Cardiac fibroblast (primary cell): ENCODE measurements at regions not wholly inside any gene's neighbourhood (a gene's known extent, or its start where the extent isn't known, plus 50 kb on each side); places are given as distances from the start of the nearest gene placed in this dataset.

Source experiments
- DNase-seq, 2 donors: peaks; one replicate each; pipeline versions ENCODE4 v3.0.0 to v3.0.0-alpha.2; 2010; ENCODE audit warnings: low read depth in 2 of 2
- H3K4me3 ChIP-seq, 2 donors: replicated peaks in 1 of 2; 1 replicate in 1 of 2; 2 replicates in 1 of 2; pipeline ENCODE4 v1.5.1; 2011; ENCODE audit warnings: low read depth in 2 of 2, low read length in 2 of 2, mild to moderate bottlenecking in 2 of 2, moderate library complexity in 1 of 2
- TF ChIP-seq, protein P1 (sequence below): IDR thresholded peaks from one replicate; pipeline ENCODE4 v1.5.1; 2011; ENCODE audit warnings: low read depth, mild to moderate bottlenecking, low read length, inconsistent platforms

DNA sequence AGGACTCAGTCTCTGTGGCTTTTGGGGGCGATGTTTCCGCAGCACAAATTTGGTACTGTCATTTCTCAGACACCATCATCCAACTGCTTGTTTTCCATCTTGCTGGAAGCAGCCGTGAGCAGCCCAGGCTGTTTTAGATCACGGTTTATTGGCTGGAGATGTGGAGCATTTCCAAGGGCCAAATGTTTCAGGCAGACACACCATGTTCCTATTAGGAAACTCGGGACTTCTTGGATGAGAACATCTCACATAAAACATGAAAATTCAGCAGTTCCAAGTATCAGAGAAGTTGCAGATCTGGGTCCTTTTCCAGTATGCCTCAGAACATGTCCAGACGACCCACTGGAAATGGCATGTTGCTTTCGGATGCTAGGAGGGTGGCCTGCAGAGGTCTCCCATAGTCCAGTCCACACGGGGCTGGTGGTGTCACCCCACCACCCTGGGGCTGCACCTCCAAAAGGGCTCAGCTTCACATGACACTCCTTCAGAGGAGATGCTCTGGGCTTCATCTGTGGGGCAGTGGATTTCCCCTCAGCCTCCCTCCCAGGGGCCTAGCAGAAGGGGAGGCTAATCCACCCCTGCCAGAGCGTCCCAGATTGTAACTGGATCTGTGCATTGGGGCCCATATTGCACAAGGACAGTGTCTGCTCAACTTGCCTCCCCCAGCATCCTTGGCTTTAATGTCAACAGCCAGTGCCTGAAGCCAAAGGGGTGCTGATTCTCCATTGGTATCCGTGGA lies 176.3 kb downstream of the SCP2D1 start:
- TF ChIP-seq, protein P1, sequence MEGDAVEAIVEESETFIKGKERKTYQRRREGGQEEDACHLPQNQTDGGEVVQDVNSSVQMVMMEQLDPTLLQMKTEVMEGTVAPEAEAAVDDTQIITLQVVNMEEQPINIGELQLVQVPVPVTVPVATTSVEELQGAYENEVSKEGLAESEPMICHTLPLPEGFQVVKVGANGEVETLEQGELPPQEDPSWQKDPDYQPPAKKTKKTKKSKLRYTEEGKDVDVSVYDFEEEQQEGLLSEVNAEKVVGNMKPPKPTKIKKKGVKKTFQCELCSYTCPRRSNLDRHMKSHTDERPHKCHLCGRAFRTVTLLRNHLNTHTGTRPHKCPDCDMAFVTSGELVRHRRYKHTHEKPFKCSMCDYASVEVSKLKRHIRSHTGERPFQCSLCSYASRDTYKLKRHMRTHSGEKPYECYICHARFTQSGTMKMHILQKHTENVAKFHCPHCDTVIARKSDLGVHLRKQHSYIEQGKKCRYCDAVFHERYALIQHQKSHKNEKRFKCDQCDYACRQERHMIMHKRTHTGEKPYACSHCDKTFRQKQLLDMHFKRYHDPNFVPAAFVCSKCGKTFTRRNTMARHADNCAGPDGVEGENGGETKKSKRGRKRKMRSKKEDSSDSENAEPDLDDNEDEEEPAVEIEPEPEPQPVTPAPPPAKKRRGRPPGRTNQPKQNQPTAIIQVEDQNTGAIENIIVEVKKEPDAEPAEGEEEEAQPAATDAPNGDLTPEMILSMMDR, result no peak
- DNase-seq, result no peak
- H3K4me3 ChIP-seq, result no peak overlapping the region

DNA sequence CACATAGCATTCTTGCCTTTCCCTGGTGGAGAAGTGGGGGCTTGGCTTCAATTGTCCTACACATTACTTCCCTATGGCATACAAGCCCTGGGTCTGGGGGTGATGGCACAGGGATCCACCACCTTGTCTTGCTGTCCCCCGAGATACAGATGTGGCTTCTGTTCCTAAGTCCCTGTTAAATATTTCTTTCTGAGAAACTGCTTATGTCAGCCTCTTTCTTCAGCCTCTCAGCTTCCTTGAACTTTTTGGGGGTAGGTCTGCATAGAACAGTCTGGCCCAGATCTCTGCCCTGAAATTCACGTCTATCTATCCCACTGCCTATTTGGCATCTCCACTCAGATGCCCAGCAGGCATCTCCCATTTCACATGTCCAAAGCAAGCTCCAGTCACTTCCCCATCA lies 177.4 kb downstream of the SCP2D1 start:
- no peak overlapping the region for H3K4me3 ChIP-seq
- TF ChIP-seq, protein P1, result no peak
- DNase-seq, result no peak

DNA sequence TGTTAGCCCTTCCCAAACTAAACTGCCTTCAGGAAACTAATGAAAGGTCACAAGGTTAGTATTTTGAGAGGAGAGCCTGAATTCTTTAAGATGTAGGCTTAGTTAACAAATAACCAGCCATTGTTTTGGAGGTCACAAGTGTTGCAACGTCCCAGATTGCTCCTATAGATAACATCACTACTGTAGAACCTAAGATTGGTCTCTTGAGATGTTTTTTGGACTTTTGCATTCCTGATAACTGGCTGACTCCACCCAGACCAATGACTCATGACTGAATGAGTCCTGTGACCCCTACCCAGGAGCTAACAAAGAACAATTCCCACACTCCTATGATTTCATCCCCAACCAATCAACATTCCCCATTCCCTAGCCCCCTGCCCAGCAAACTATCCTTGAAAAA lies 178.8 kb downstream of the SCP2D1 start:
- no peak overlapping the region for H3K4me3 ChIP-seq
- DNase-seq, result no peak
- TF ChIP-seq, protein P1, result no peak

DNA sequence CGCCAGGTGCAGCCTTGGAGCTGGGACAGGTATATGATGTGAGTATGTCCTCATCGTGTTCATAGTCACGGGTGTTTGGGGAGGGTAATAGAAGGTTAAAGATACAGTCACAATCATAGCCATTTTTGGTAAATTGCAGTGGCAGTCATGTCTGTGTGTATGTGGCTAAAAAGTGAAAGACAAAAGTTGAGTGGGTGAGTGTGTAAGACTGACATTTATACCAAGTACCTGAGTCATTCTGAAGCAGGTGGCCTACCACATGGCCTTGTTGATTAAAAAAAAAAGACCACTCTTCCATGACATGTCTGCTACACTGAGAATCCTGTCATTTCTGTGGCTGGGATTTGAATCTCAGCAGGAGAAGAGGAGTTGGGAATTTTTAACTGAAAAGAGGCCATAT lies 181.9 kb downstream of the SCP2D1 start:
- no peak overlapping the region for H3K4me3 ChIP-seq
- TF ChIP-seq, protein P1, result no peak
- DNase-seq, result no peak

DNA sequence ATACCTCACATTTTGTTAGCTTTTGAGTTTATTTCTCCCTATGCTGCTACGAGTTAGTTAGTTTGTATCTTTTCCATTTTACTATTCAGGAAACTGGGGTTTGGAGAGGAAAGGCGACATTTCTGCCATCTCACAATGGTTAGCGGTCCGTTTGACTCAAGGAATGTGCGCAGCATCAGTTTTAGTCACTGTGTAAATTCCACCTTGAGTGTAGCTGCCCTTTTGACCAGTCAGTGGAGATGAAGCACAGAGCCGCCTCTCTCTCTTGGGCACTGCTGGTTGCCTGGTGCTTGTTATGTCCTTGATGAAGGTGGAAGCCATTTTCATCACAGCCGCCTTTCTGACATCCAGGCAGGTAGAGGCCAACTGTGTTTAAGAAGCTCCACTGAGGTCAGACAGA lies 185.5 kb downstream of the SCP2D1 start:
- H3K4me3 ChIP-seq, result no peak overlapping the region
- DNase-seq, result no peak
- TF ChIP-seq, protein P1, result no peak

DNA sequence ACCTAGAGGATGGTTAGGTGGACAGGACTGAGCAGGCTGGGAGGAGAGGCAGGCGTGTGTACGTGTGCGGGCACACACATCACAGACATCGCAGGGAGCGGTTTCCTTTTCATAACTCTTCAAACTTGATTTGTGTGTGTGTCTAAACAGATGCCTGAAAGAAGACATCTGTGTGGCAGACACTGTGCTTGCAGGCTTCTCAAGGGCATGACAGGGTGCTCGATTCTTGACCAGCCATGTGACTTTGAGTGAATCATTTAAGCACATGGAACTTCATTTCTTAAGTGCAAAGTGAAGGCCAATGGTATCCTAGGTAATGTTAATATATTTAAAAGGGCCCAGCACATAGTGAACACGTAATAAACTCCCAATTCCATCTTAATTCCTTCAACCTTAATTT lies 186.5 kb downstream of the SCP2D1 start:
- TF ChIP-seq, protein P1, result no peak
- DNase-seq, result no peak
- H3K4me3 ChIP-seq, result no peak overlapping the region

DNA sequence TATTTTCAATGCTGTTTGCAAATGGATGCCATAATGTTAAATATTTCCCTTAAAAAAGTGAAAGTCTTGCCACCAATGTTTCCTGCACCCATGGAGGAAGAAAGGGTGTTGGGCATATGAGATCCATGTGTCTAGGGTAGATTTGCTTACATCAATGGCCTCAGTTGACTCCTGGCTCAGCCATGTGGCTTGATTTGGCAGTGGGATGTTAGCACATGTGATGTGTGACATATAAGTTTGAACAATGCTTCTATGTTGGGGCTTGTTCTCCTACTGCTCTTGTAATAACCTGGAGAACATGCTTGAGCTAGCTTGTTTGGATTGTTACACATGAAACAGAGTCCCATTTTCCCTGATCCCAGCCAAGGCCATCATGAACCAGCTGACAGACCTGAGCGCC lies 187.6 kb downstream of the SCP2D1 start:
- TF ChIP-seq, protein P1, result no peak
- H3K4me3 ChIP-seq, result no peak overlapping the region
- DNase-seq, result no peak
